PC-3 (cell line): ENCODE measurements at regions not wholly inside any gene's neighbourhood (a gene's known extent, or its start where the extent isn't known, plus 50 kb on each side); places are given as distances from the start of the nearest gene placed in this dataset.
"Not testable (repeated sequence)": the region's sequence is repeated elsewhere in the genome, so short reads cannot be mapped to it uniquely, and the experiment has no call there.

Source experiments
- ATAC-seq: fragments of 200-7000 bp; cut with Tn5 transposase; 2 replicates; pipeline ENCODE4 v1.9.1; 2020; ENCODE audit warnings: mild to moderate bottlenecking, moderate library complexity
- BruUV-seq: library from RNA; stranded (reverse); fragments of 400-500 nt; replicated peaks from 2 replicates; lab custom pipeline; 2021; lab: Mats Ljungman, UMichigan
- CTCF ChIA-PET: fragments of 300-600 bp; sonication (Branson Sonifier 250); formaldehyde crosslinking; loops from one replicate; lab custom pipeline; 2022; ENCODE audit warnings: antibody characterized with exemption; lab: Charles Lee
- POLR2A ChIA-PET: fragments of 300-600 bp; sonication (Branson Sonifier 250); formaldehyde crosslinking; loops from one replicate; lab custom pipeline; 2022; ENCODE audit warnings: antibody characterized with exemption; ENCODE audit not compliant: unreplicated experiment; lab: Charles Lee
- DNase-seq: peaks from one replicate; pipeline ENCODE4 v3.0.0-alpha.2; 2015
- H2AFZ ChIP-seq: fragments of 300-600 bp; sonication (generic); 2 replicates; pipeline ENCODE4 v1.6.0; 2016; ENCODE audit warnings: antibody characterized with exemption, low read length
- H3F3A ChIP-seq: fragments of 300-600 bp; sonication (generic); one replicate; pipeline ENCODE4 v1.6.0; 2017; ENCODE audit warnings: antibody characterized with exemption, low read length, control low read depth, mild to moderate bottlenecking; ENCODE audit not compliant: unreplicated experiment
- H3K27ac ChIP-seq: fragments of 300-600 bp; sonication (generic); 2 replicates; pipeline ENCODE4 v1.5.1; 2016; ENCODE audit warnings: mild to moderate bottlenecking, low read length
- H3K27me3 ChIP-seq: fragments of 300-600 bp; sonication (generic); 2 replicates; pipeline ENCODE4 v1.6.1; 2016; ENCODE audit warnings: low read length, mixed read lengths
- H3K36me3 ChIP-seq: fragments of 300-600 bp; sonication (generic); 2 replicates; pipeline ENCODE4 v1.6.1; 2016; ENCODE audit warnings: low read depth, mixed run types, low read length, mixed read lengths
- H3K4me1 ChIP-seq: fragments of 300-600 bp; sonication (generic); 2 replicates; pipeline ENCODE4 v1.5.1; 2016; ENCODE audit warnings: low read length; ENCODE audit not compliant: insufficient read depth
- H3K4me2 ChIP-seq: fragments of 300-600 bp; sonication (generic); 2 replicates; pipeline ENCODE4 v1.6.0; 2016; ENCODE audit warnings: low read length
- H3K4me3 ChIP-seq: fragments of 300-600 bp; sonication (generic); 2 replicates; pipeline ENCODE4 v1.5.1; 2016; ENCODE audit warnings: mild to moderate bottlenecking, low read length, mixed read lengths
- H3K79me2 ChIP-seq: fragments of 300-600 bp; sonication (generic); 2 replicates; pipeline ENCODE4 v1.6.1; 2017; ENCODE audit warnings: low read length, mixed read lengths
- H3K9ac ChIP-seq: fragments of 300-600 bp; sonication (generic); 2 replicates; pipeline ENCODE4 v1.6.0; 2016; ENCODE audit warnings: mild to moderate bottlenecking, low read length
- H3K9me2 ChIP-seq: fragments of 300-600 bp; sonication (generic); replicated peaks from 2 replicates; pipeline ENCODE4 v1.6.1; 2016; ENCODE audit warnings: mixed run types, low read length, mixed read lengths
- H3K9me3 ChIP-seq: fragments of 300-600 bp; sonication (generic); 2 replicates; pipeline ENCODE4 v1.6.1; 2016; ENCODE audit warnings: low read length, mixed read lengths
- H4K20me1 ChIP-seq: fragments of 300-600 bp; sonication (generic); 2 replicates; pipeline ENCODE4 v1.6.1; 2016; ENCODE audit warnings: low read length, mixed read lengths
- EZH2 ChIP-seq: fragments of 300-600 bp; sonication (generic); IDR thresholded peaks from one replicate; pipeline ENCODE4 v1.6.1; 2017; ENCODE audit warnings: antibody characterized with exemption, mild to moderate bottlenecking, low read length; ENCODE audit not compliant: unreplicated experiment
- EZH2phosphoT487 ChIP-seq: fragments of 300-600 bp; sonication (generic); IDR thresholded peaks from 2 replicates; pipeline ENCODE4 v1.6.1; 2018; ENCODE audit warnings: mild to moderate bottlenecking, antibody characterized with exemption, low read length, borderline replicate concordance
- intact Hi-C: fragments of 100-400 bp; cut with micrococcal nuclease; formaldehyde crosslinking; loops from 2 replicates; pipeline ENCODE4 v1.9.0; 2023
- TF ChIP-seq, protein P1 (sequence below): fragments of 300-600 bp; sonication (generic); conservative IDR thresholded peaks from 2 replicates; pipeline ENCODE4 v1.5.1; 2017; ENCODE audit warnings: antibody characterized with exemption, low read depth, mild to moderate bottlenecking, low read length

DNA sequence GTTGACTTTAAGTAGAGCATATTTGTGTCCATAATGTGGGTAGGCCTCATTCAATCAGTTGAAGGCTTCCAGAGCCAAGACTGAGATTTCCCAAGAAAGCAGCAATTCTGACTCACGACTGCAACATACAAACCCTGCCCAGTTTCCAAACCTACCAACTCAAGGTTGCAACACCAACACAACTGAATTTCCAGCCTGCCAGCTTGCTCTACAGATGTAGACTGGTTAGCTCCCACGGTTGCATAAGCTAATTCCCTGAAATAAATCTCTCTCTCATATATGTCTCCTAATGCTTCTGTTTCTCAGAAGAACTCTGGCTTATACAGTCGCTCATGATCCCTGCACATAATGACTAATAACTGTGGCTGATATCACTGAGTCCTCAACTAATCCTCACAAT, 113.6 kb downstream of the OR4C45 start:
- H4K20me1 ChIP-seq, H3K4me2 ChIP-seq, BruUV-seq, H3K9me2 ChIP-seq, H3K4me3 ChIP-seq, DNase-seq, POLR2A ChIA-PET, ATAC-seq, H3K79me2 ChIP-seq, H3K9ac ChIP-seq, H3K36me3 ChIP-seq, H3K27ac ChIP-seq, H2AFZ ChIP-seq, H3K27me3 ChIP-seq, CTCF ChIA-PET, intact Hi-C loops, H3K9me3 ChIP-seq, H3F3A ChIP-seq, H3K4me1 ChIP-seq: not testable (repeated sequence)

GRCh38 chr11:50147946-50148345, 115.3 kb downstream of the OR4C45 start:
- POLR2A ChIA-PET, CTCF ChIA-PET, BruUV-seq: not testable (repeated sequence)

DNA sequence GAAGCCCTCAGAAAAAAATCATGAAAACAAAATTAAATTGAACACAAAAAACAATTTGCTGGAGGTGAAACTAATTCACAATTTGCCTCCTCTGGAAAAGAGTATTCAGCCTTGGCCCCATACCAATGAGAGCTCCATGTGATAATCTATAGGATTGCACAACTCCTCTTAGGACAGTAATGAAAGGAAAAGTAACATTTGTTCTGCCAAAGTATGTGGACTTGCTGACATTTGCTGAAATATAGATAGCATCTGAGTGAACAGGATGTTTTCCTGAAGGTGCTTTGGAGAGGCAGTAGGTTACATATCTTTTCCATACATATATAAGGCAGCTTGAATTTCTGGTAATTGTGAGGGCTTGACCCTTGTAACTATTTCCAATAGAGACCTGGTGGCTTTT, 122.8 kb downstream of the OR4C45 start:
- Histone ChIP-seq H4K20me1 (no peaks in the 10 kb centered on the region), H3K9ac (no peak overlapping the region), H3K4me1 (no peaks in the 10 kb centered on the region), H3F3A (no peaks in the 10 kb centered on the region), H3K9me2 (no peaks in the 10 kb centered on the region), H3K79me2 (no peaks in the 10 kb centered on the region), H2AFZ (no peak overlapping the region), H3K9me3 (no peaks in the 10 kb centered on the region), H3K36me3 (no peaks in the 10 kb centered on the region), H3K27me3 (no peaks in the 10 kb centered on the region), H3K4me3 (no peak overlapping the region), H3K27ac (no peak overlapping the region), H3K4me2 (no peak overlapping the region)
- CTCF ChIA-PET = no interaction called here
- intact Hi-C loops = no loop called here
- DNase-seq (no peak), ATAC-seq (no peak)
- TF ChIP-seq EZH2phosphoT487 (no peak), EZH2 (no peak)
- TF ChIP-seq, protein P1, sequence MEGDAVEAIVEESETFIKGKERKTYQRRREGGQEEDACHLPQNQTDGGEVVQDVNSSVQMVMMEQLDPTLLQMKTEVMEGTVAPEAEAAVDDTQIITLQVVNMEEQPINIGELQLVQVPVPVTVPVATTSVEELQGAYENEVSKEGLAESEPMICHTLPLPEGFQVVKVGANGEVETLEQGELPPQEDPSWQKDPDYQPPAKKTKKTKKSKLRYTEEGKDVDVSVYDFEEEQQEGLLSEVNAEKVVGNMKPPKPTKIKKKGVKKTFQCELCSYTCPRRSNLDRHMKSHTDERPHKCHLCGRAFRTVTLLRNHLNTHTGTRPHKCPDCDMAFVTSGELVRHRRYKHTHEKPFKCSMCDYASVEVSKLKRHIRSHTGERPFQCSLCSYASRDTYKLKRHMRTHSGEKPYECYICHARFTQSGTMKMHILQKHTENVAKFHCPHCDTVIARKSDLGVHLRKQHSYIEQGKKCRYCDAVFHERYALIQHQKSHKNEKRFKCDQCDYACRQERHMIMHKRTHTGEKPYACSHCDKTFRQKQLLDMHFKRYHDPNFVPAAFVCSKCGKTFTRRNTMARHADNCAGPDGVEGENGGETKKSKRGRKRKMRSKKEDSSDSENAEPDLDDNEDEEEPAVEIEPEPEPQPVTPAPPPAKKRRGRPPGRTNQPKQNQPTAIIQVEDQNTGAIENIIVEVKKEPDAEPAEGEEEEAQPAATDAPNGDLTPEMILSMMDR = no peak
- no TSS peak for BruUV-seq
- POLR2A ChIA-PET = no interaction called here

More at GRCh38 chr11:50147946-50148345, 115.3 kb downstream of the OR4C45 start:
- DNase-seq, H3K36me3 ChIP-seq, H3K9me3 ChIP-seq, H3K4me2 ChIP-seq, intact Hi-C loops, H3K9me2 ChIP-seq, H2AFZ ChIP-seq, H3K4me1 ChIP-seq, H3K27ac ChIP-seq, H3K79me2 ChIP-seq, H3K4me3 ChIP-seq, ATAC-seq, H3F3A ChIP-seq, H4K20me1 ChIP-seq, H3K27me3 ChIP-seq, H3K9ac ChIP-seq: not testable (repeated sequence)

- BruUV-seq = no TSS peak
- TF ChIP-seq EZH2 = no peak
- no peak for TF ChIP-seq EZH2phosphoT487
- TF ChIP-seq, protein P1 = no peak
Observed at GRCh38 chr11:50164050-50164449, 131.4 kb downstream of the OR4C45 start.

More at GRCh38 chr11:50164050-50164449, 131.4 kb downstream of the OR4C45 start:
- ChIA-PET POLR2A (no interaction called here), CTCF (no interaction called here)
- no peak overlapping the region for H3K27ac ChIP-seq
- H3K9me3 ChIP-seq = no peaks in the 10 kb centered on the region
- no peaks in the 10 kb centered on the region for H3K36me3 ChIP-seq
- no peak overlapping the region for H3K4me2 ChIP-seq
- no peaks in the 10 kb centered on the region for H3K4me1 ChIP-seq
- H4K20me1 ChIP-seq = no peaks in the 10 kb centered on the region
- no peak for DNase-seq
- no peak for ATAC-seq
- H3K27me3 ChIP-seq = no peaks in the 10 kb centered on the region
- H3F3A ChIP-seq = no peaks in the 10 kb centered on the region
- no peaks in the 10 kb centered on the region for H3K79me2 ChIP-seq
- no peaks in the 10 kb centered on the region for H3K9me2 ChIP-seq
- no peak overlapping the region for H3K4me3 ChIP-seq
- H3K9ac ChIP-seq = no peak overlapping the region
- intact Hi-C loops = no loop called here
- H2AFZ ChIP-seq = no peak overlapping the region
